Putamen (tissue), 1 donor: ENCODE measurements at regions not wholly inside any gene's neighbourhood (a gene's known extent, or its start where the extent isn't known, plus 50 kb on each side); places are given as distances from the start of the nearest gene placed in this dataset.

Experiments used
- DNase-seq: peaks from one replicate; pipeline ENCODE4 v3.0.0-alpha.2; 2016; ENCODE audit warnings: low spot score

- no peak for DNase-seq
Observed at GRCh38 chr11:116162086-116162885, 610.5 kb downstream of the BUD13 start.

DNA sequence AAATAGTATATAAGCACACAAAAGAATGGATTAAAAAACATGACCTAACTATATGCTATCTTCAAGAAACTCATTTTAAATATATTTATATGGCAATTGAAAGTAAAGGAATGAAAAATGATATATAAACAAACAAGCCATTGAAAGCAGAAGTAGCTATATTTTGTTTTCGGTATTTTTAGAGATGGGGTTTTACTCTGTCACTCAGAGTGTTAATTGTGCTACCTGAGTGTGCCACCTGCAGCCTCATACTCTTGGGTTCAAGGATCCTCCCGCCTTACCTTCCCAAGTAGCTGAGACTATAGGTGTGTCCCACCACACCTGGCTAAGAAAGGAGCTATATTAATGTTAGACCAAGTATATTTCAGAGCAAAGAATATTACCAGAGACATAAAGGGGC, 624.1 kb downstream of the BUD13 start:
- no peak for DNase-seq

- no peak for DNase-seq
Observed at GRCh38 chr11:116148056-116148455, 624.7 kb downstream of the BUD13 start.

DNA sequence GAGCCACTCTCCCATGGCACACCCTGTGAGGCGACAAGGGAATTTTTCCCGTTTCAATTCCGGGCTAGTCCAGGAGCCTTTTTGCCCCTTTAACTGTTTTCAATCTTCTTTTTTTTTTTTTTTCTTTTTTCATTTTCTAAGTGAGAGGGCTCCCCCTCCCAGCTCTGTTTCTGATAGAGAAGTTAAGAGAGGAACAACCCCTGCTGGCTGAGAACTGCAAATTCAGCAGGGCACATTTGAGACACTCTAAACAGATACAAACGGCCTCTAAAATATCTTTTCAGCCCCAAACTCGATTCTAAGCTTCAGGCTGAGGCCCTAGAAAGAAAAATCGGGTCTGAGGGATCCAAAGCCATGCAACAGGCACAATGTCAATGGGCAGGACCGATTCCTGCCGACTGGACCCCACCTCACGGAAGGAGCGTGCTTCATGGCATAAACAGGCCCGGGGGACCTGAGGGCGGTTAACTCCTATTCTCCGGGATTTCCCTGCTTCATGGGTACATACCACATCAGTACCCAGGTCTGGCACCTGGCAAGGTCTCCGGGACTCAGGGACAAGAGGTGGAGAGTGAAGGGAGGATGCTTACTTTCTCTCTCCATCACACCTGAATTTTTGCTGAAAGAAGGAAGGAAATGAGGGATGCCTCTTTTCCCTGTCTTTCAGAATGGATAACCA, 627.5 kb downstream of the BUD13 start:
- no peak for DNase-seq

- DNase-seq, result no peak
Observed at GRCh38 chr11:116144387-116144958, 628.3 kb downstream of the BUD13 start.

- DNase-seq, result no peak
Observed at GRCh38 chr11:116138280-116138679, 634.1 kb upstream of the CADM1 start.

DNA sequence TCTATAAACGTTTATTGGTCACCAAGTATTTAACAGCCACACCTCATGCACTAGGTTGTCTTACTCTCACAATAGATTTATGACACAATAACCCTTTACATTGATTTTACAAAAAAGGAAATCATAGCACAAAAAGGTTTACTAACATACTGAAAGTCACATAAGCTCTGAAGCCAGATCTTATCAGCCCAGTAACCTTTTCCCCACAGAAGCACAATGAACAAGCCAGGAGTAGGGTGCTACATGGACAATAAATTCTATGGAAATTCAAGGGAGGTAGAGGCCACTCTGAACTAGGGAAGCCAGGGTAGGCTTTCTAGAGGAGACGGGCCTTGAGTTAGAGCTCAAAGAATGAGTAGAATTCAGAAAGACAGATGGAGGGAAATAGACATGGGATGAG, 633.5 kb upstream of the CADM1 start:
- no peak for DNase-seq

DNA sequence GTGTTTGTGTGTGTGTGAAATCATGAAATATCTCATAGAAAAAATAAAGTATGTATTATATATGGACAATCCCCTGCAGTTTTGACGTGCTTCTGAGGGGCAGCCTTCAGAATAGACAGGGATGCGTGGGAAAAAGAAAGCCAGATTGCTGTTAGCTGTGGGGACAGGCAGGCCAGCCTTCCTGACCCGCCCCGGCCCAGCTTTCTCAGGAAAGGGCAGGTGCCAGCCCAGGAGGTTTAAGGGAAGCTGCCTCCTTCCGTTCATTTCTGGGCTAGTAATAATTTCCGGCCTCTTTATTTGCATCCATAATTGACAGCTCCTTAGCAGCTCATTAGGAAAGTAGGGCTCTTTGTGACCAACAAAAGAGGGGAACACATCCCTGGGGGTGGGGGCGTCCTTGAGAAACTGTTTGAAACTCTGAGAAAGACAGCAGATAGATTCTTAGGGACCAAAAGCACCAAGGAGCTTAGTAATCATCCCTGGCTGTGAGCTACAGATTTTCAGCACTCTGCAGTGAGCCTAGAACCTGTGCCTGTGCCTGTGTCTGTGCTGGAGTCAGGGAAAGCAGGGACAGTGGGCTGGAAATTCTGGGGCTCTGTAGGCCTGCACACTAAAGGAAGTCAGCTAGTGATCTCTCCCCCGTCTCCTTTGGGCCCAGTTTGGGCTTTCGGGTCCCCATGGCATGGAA, 632.9 kb upstream of the CADM1 start:
- no peak for DNase-seq

DNA sequence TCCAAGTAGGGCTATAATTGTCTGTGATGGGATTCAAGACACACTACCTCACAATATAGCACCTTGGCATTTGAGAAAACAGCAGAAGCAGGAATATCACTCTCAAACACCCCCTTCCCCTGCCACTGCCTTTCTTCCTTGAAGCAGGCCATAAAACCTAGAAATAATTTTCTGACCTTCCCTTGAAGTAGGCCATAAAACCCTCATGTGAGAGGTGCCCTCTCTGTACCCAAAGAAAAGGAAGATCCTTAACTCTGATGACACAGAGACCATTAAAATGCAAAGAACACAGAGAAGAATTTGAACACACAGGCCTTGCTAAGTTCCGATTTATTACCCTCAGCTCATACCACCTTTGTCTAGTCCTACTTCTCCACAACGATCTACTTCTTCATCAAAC, 631.7 kb upstream of the CADM1 start:
- DNase-seq, result no peak

- no peak for DNase-seq
Observed at GRCh38 chr11:116134450-116134849, 630.2 kb upstream of the CADM1 start.

- no peak for DNase-seq
Observed at GRCh38 chr11:116132273-116132978, 628.2 kb upstream of the CADM1 start.

- no peak for DNase-seq
Observed at GRCh38 chr11:116130122-116130521, 625.9 kb upstream of the CADM1 start.

DNA sequence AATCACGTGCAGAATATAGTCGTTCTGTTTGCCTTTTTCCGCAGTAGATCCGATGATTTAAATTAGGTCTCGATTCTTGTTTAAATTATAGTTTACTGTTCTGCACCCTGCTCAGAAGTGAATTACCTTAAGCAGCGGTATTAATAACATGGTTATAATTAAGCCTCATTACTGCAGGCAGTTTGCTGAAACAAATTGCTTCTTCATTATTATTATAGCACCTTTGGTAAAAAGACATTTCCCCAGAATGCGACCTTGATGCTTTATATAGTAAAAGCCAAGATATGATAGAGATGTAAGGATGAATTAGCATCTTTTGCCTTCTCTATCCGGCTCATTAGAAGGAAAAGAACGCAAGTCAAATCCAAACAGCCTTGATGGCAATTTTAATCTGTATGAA, 625.2 kb upstream of the CADM1 start:
- DNase-seq, result no peak

GRCh38 chr11:116126562-116126961, 622.3 kb upstream of the CADM1 start:
- DNase-seq, result no peak

DNA sequence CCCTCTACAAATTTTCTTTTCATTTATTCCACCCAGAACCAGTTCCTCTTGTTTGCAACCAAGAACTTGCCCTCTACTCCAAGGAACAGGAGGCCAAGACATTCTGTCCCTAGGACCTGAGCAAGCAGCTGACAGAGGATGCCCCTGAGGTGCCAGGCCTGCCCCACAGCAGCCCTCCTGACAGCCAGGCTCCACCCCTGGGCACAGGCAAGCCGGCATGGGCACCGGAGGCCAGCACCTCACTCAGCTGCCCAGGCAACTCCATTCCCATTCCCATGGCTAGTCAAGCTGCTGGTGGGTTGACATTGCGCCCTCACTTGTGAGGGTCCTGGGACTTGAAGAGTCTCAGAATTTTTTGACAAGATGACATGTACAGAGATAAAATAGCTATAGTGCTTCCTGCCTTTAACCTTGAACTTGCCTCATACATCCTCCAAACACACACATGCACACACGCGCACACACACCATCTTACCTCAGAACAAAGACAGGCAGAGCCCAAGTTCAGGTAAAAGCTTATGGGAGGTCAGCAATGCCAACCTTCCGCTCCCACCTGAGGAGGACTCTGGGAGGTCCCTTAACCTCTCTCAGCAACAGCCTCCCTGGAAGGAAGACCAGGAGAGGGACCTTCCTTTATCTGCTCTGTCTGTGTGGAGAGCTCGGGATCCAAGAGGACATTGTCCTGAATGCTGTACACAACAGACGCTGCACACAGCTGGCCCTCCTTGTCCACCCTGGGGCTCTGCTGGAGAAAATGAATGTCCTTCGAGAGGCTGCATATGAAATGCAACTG, 620.9 kb upstream of the CADM1 start:
- DNase-seq, result no peak

DNA sequence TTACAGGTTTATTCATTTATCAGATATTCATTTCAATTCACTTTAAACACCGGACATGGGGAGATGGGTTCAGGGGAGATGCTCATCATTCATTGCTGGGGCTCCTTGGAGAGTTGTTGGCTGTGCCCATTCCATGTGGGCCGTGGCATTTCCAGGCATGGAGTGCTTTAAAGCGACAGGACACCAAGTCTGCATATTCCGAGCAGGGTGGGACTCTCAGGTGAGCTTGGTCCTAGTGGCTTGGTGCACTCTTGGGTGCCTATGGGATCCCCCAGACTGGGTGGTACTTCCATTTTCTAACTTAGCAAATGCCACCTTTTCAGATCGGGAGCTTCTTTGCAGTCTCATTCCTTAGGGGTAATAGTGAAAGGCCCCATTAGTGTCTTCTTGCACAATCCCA, 619.5 kb upstream of the CADM1 start:
- no peak for DNase-seq

GRCh38 chr11:116122697-116123472, 618.7 kb upstream of the CADM1 start:
- DNase-seq, result no peak

DNA sequence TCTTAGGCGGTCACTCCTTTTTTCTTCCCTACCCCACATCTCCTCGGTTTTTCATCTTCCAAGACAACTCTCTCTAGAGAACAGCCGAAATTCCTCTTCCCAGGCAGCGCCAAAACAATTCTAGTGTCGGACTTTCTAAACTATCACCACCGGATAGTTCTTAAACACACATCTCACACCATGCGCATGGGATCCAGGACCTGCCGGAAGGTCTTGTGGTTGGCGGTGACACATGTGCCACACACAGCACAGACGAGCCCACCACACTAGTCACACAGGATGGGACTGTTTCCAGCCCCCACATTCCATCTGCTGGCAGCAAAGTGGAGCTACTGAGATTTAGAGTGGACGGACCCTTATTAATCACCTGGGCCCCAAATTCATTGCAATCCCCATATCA, 614.9 kb upstream of the CADM1 start:
- no peak for DNase-seq

- DNase-seq, result no peak
Observed at GRCh38 chr11:116118138-116118470, 613.9 kb upstream of the CADM1 start.

DNA sequence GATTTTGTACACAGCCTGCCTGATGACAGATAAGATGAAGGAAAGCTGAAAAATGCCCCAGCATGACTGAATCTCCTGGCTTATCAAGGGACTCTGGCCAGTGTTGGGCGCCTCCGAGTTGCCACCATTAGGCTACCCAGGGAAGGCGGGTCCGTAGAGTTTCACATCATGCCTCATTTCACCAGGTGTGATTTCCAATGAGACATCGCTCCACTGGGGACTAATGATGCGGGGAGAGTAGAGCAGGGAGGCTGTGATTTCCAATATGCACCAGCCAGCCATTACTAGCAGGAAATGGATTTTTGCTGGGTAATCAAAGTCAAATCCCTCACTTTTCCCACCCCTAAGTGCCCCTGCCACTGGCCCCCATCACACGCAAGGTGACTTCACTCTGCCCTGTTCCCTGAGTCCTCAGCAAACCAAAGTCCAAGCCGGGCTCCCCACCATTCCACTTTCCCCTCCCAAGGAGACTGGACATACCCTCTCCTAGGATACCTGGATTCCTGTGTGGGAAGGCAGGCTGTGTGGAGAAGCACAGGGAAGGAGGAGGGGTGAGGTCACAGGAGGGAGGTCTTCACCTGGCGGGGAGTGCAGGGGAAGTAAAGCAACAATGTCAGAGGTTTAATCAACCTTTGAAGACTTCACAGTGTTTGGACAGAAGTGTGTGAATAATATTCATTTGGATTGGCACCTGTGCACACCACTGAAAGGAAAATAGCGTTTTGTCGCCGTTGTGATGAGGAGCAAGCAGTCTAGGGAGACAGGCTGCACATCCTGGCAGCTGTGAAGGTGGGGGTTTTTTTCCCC, 613.3 kb upstream of the CADM1 start:
- DNase-seq, result no peak
